LNCAP (cell line): ENCODE measurements at regions not wholly inside any gene's neighbourhood (a gene's known extent, or its start where the extent isn't known, plus 50 kb on each side); places are given as distances from the start of the nearest gene placed in this dataset.

Source experiments
- TF ChIP-seq, protein P1 (sequence below): fragments of 450-650 bp; IDR thresholded peaks from 2 replicates; pipeline ENCODE4 v1.5.1; 2017; ENCODE audit warnings: mild to moderate bottlenecking

GRCh38 chr21:27814226-27814625, 847.3 kb upstream of the ADAMTS5 start:
- TF ChIP-seq, protein P1, sequence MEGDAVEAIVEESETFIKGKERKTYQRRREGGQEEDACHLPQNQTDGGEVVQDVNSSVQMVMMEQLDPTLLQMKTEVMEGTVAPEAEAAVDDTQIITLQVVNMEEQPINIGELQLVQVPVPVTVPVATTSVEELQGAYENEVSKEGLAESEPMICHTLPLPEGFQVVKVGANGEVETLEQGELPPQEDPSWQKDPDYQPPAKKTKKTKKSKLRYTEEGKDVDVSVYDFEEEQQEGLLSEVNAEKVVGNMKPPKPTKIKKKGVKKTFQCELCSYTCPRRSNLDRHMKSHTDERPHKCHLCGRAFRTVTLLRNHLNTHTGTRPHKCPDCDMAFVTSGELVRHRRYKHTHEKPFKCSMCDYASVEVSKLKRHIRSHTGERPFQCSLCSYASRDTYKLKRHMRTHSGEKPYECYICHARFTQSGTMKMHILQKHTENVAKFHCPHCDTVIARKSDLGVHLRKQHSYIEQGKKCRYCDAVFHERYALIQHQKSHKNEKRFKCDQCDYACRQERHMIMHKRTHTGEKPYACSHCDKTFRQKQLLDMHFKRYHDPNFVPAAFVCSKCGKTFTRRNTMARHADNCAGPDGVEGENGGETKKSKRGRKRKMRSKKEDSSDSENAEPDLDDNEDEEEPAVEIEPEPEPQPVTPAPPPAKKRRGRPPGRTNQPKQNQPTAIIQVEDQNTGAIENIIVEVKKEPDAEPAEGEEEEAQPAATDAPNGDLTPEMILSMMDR: no peak

DNA sequence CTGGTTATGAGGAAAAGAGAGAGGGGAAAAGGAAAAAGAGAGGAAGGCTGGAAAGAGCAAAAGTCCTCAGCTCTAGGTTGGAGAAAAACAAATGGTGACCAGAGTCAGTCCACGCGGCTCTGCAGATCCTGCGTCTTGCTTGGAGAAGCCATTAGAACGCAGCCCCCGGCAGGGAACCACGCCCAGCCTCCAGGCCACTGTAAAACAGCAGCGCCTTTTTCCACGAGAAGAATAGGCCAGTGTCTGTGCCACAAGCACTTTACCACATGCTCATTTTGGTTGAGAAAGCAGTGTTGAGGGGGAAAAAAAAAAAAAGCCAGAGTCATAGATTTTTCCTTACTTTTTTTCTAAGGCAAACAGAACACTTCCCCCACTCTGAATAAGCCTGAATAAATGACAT, 846.9 kb upstream of the ADAMTS5 start:
- TF ChIP-seq, protein P1: no peak

DNA sequence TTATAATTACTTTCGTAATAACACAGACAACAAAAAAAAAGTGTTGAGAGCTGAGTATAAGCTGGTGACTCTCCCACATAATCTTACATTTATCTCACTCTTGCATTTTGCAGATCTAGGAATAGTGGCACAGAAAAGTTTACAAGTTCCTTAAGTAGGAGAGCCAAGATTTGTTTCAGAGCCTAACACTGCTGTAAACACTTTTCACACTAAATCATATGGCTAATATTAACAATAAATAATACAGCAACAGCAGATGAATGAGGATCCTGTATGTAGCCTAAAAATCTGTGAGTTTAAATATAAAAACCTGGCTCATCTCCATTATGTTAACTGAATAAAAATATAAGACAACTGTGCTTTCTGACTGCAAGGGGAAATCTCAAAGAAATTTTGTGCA, 846.5 kb upstream of the ADAMTS5 start:
- TF ChIP-seq, protein P1: no peak

GRCh38 chr21:27812279-27812678, 845.4 kb upstream of the ADAMTS5 start:
- TF ChIP-seq, protein P1: no peak

DNA sequence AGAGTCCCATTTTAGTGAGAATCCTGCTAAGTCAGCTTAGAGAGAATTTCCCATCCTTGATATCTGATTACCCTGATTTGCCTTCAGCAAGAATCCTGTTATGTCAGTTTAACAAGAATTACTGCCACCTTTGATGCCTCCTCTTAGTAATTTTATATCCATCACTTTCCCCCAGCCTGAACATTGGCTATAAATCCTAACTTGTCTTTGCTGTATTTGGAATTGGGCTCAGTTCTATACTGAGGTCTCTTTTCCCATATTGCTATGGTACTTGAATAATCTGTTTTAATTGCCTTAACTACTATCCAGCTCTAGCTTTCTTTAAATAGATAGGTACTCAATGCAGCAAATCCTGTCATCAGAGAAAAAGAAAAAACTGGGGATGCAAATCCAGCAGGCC, 842.0 kb upstream of the ADAMTS5 start:
- TF ChIP-seq, protein P1: no peak

DNA sequence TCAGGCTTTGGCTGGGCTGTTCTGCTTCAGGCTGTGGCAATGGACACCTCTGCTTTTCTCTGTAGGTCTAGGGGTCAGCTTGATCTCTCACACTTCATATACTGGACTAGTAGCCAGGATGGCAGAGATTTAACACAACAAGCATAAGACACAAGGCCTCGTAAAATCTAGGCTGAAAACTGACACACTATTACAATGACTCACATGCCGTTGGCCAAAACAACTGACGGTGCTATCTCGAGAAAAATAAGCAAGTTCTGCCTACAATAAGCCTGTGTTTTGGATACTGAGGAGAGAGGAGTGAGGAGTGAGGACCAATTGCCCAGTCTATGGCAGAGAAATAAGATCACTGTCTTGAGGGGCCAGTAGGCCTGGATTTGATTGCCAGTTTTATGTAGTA, 840.7 kb upstream of the ADAMTS5 start:
- TF ChIP-seq, protein P1: no peak

GRCh38 chr21:27806281-27806680, 839.4 kb upstream of the ADAMTS5 start:
- TF ChIP-seq, protein P1: no peak

- TF ChIP-seq, protein P1: no peak
Measured at GRCh38 chr21:27805696-27806095, 838.8 kb upstream of the ADAMTS5 start.
